ENCODE measurements at regions not wholly inside any gene's neighbourhood (a gene's known extent, or its start where the extent isn't known, plus 50 kb on each side); places are given as distances from the start of the nearest gene placed in this dataset.

DNA sequence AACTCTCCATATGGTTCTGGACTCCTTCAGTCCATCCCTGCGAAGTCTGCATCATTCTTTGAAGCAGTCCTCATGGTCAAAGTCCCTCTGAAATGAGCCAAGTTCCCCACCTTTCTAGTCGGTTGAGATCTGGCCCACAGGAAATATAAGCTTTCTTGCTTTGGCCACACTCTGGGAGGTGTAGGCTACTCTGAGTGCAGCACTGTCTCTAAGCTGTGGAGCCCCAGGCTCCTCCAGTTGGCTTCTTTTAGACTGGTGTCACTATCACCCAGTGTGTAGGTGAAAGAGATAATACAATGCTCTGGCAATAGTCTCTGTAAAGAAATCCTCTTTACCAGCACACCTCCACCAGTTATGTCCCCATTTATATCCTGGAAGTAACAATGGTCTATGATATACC is 486.5 kb upstream of the KLF12 start:
- no peaks in the 10 kb centered on the region for H4K20me1 ChIP-seq (replicated peaks; ENCODE audit: insufficient read depth)
- Mint-ChIP-seq H3K9me3 (no peaks in the 10 kb centered on the region; the same call in 2 of the 3 replicates), H3K36me3 (ENCODE audit: low read depth) (no peaks in the 10 kb centered on the region; the same call in 2 of the 3 replicates), H3K4me3 (no peak overlapping the region), H3K27ac (no peak overlapping the region), H3K4me1 (peaks cover 7% of the 10 kb centered on the region), H3K27me3 (ENCODE audit: insufficient read depth, low read depth, poor library complexity) (peaks cover 2% of the 10 kb centered on the region)
- H3K9me2 ChIP-seq (ENCODE audit: insufficient read depth), result no peaks in the 10 kb centered on the region
- H3F3A ChIP-seq (replicated peaks; ENCODE audit: low read depth), result no peaks in the 10 kb centered on the region
- no peaks in the 10 kb centered on the region for H3K36me3 ChIP-seq (ENCODE audit: insufficient read depth)
- DNase-seq (ENCODE audit: low spot score) (no peak), ATAC-seq (no peak)
- H3K4me2 ChIP-seq, result no peak overlapping the region
- TF ChIP-seq, protein P1, sequence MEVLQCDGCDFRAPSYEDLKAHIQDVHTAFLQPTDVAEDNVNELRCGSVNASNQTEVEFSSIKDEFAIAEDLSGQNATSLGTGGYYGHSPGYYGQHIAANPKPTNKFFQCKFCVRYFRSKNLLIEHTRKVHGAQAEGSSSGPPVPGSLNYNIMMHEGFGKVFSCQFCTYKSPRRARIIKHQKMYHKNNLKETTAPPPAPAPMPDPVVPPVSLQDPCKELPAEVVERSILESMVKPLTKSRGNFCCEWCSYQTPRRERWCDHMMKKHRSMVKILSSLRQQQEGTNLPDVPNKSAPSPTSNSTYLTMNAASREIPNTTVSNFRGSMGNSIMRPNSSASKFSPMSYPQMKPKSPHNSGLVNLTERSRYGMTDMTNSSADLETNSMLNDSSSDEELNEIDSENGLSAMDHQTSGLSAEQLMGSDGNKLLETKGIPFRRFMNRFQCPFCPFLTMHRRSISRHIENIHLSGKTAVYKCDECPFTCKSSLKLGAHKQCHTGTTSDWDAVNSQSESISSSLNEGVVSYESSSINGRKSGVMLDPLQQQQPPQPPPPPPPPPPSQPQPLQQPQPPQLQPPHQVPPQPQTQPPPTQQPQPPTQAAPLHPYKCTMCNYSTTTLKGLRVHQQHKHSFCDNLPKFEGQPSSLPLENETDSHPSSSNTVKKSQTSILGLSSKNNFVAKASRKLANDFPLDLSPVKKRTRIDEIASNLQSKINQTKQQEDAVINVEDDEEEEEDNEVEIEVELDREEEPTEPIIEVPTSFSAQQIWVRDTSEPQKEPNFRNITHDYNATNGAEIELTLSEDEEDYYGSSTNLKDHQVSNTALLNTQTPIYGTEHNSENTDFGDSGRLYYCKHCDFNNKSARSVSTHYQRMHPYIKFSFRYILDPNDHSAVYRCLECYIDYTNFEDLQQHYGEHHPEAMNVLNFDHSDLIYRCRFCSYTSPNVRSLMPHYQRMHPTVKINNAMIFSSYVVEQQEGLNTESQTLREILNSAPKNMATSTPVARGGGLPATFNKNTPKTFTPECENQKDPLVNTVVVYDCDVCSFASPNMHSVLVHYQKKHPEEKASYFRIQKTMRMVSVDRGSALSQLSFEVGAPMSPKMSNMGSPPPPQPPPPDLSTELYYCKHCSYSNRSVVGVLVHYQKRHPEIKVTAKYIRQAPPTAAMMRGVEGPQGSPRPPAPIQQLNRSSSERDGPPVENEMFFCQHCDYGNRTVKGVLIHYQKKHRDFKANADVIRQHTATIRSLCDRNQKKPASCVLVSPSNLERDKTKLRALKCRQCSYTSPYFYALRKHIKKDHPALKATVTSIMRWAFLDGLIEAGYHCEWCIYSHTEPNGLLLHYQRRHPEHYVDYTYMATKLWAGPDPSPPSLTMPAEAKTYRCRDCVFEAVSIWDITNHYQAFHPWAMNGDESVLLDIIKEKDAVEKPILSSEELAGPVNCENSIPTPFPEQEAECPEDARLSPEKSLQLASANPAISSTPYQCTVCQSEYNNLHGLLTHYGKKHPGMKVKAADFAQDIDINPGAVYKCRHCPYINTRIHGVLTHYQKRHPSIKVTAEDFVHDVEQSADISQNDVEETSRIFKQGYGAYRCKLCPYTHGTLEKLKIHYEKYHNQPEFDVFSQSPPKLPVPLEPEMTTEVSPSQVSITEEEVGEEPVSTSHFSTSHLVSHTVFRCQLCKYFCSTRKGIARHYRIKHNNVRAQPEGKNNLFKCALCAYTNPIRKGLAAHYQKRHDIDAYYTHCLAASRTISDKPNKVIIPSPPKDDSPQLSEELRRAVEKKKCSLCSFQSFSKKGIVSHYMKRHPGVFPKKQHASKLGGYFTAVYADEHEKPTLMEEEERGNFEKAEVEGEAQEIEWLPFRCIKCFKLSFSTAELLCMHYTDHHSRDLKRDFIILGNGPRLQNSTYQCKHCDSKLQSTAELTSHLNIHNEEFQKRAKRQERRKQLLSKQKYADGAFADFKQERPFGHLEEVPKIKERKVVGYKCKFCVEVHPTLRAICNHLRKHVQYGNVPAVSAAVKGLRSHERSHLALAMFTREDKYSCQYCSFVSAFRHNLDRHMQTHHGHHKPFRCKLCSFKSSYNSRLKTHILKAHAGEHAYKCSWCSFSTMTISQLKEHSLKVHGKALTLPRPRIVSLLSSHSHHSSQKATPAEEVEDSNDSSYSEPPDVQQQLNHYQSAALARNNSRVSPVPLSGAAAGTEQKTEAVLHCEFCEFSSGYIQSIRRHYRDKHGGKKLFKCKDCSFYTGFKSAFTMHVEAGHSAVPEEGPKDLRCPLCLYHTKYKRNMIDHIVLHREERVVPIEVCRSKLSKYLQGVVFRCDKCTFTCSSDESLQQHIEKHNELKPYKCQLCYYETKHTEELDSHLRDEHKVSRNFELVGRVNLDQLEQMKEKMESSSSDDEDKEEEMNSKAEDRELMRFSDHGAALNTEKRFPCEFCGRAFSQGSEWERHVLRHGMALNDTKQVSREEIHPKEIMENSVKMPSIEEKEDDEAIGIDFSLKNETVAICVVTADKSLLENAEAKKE (CRISPR knock-in tag; IDR thresholded peaks at IDR 0.05), result no peak
- TF ChIP-seq, protein P2, sequence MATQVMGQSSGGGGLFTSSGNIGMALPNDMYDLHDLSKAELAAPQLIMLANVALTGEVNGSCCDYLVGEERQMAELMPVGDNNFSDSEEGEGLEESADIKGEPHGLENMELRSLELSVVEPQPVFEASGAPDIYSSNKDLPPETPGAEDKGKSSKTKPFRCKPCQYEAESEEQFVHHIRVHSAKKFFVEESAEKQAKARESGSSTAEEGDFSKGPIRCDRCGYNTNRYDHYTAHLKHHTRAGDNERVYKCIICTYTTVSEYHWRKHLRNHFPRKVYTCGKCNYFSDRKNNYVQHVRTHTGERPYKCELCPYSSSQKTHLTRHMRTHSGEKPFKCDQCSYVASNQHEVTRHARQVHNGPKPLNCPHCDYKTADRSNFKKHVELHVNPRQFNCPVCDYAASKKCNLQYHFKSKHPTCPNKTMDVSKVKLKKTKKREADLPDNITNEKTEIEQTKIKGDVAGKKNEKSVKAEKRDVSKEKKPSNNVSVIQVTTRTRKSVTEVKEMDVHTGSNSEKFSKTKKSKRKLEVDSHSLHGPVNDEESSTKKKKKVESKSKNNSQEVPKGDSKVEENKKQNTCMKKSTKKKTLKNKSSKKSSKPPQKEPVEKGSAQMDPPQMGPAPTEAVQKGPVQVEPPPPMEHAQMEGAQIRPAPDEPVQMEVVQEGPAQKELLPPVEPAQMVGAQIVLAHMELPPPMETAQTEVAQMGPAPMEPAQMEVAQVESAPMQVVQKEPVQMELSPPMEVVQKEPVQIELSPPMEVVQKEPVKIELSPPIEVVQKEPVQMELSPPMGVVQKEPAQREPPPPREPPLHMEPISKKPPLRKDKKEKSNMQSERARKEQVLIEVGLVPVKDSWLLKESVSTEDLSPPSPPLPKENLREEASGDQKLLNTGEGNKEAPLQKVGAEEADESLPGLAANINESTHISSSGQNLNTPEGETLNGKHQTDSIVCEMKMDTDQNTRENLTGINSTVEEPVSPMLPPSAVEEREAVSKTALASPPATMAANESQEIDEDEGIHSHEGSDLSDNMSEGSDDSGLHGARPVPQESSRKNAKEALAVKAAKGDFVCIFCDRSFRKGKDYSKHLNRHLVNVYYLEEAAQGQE (IDR thresholded peaks at IDR 0.05; ENCODE audit: unreplicated experiment), result no peak
- TF ChIP-seq NANOG (IDR thresholded peaks at IDR 0.05; ENCODE audit: borderline replicate concordance), result no peak
- TF ChIP-seq ZNF331 (CRISPR knock-in tag; IDR thresholded peaks at IDR 0.05; ENCODE audit: low read depth), result no peak
- no peak for TF ChIP-seq EZH2phosphoT487 (IDR thresholded peaks at IDR 0.05; ENCODE audit: unreplicated experiment)
- TF ChIP-seq POLR2AphosphoS5 (IDR thresholded peaks at IDR 0.05; ENCODE audit: low read depth), result no peak
- no peak for TF ChIP-seq EZH2 (IDR thresholded peaks at IDR 0.05; ENCODE audit: low read depth, unreplicated experiment)
- TF ChIP-seq STAT1 (IDR thresholded peaks at IDR 0.05; ENCODE audit: unreplicated experiment), result no peak
- TF ChIP-seq, protein P3, sequence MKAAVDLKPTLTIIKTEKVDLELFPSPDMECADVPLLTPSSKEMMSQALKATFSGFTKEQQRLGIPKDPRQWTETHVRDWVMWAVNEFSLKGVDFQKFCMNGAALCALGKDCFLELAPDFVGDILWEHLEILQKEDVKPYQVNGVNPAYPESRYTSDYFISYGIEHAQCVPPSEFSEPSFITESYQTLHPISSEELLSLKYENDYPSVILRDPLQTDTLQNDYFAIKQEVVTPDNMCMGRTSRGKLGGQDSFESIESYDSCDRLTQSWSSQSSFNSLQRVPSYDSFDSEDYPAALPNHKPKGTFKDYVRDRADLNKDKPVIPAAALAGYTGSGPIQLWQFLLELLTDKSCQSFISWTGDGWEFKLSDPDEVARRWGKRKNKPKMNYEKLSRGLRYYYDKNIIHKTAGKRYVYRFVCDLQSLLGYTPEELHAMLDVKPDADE (IDR thresholded peaks at IDR 0.05), result no peak
- TF ChIP-seq, protein P4, sequence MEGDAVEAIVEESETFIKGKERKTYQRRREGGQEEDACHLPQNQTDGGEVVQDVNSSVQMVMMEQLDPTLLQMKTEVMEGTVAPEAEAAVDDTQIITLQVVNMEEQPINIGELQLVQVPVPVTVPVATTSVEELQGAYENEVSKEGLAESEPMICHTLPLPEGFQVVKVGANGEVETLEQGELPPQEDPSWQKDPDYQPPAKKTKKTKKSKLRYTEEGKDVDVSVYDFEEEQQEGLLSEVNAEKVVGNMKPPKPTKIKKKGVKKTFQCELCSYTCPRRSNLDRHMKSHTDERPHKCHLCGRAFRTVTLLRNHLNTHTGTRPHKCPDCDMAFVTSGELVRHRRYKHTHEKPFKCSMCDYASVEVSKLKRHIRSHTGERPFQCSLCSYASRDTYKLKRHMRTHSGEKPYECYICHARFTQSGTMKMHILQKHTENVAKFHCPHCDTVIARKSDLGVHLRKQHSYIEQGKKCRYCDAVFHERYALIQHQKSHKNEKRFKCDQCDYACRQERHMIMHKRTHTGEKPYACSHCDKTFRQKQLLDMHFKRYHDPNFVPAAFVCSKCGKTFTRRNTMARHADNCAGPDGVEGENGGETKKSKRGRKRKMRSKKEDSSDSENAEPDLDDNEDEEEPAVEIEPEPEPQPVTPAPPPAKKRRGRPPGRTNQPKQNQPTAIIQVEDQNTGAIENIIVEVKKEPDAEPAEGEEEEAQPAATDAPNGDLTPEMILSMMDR (conservative IDR thresholded peaks at IDR 0.05; ENCODE audit: low read depth in 2 of 2), result no peak
- TF ChIP-seq JUNB (IDR thresholded peaks at IDR 0.05; ENCODE audit: unreplicated experiment), result no peak
- TF ChIP-seq ZNF114 (CRISPR knock-in tag; IDR thresholded peaks at IDR 0.05), result no peak
- no peak for TF ChIP-seq CREB1 (CRISPR knock-in tag; IDR thresholded peaks at IDR 0.05; ENCODE audit: low read depth)
- no peaks in the 10 kb centered on the region for H3K27me3 ChIP-seq (ENCODE audit: insufficient read depth)
- no peak overlapping the region for H3K4me3 ChIP-seq
- no peak overlapping the region for H3K27ac ChIP-seq (ENCODE audit: low read depth)
- H3K79me2 ChIP-seq (replicated peaks; ENCODE audit: insufficient read depth), result no peaks in the 10 kb centered on the region
- peaks cover 15% of the 10 kb centered on the region for H3K4me1 ChIP-seq (ENCODE audit: insufficient read depth)
- no peak overlapping the region for H2AFZ ChIP-seq
